GM18517 (cell line): ENCODE measurements at regions not wholly inside any gene's neighbourhood (a gene's known extent, or its start where the extent isn't known, plus 50 kb on each side); places are given as distances from the start of the nearest gene placed in this dataset.

ENCODE experiments used
- ATAC-seq: cut with Tn5 transposase; IDR thresholded peaks from one replicate; pipeline ENCODE4 v1.9.1; 2021; ENCODE audit warnings: mild to moderate bottlenecking, moderate library complexity; ENCODE audit not compliant: unreplicated experiment

DNA sequence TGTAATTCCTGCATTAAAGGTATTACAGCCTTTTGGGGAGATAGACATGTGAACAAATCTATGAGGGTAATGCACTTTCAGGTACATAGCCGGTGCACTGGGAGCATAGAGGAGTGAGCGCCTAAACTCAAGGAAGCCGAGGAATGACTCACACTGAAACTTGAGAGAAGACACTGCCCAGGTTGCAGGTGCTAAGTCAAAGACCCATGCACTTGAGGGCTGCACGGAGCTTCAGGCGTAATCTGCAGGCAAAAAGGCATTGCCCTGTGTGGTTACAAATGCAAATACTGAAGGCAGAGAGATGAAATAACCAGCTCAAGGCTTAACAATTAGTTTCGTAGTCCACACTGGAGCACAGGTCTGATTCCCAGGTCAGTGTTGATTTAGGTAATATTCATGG, 51.0 kb upstream of the OSBPL3 start:
- peak; percentile 73 for ATAC-seq
